AG09309 (cell line): ENCODE measurements at regions not wholly inside any gene's neighbourhood (a gene's known extent, or its start where the extent isn't known, plus 50 kb on each side); places are given as distances from the start of the nearest gene placed in this dataset.
A peak's percentile ranks its signal among the peaks of the same experiment; 100 is the strongest.

Source experiments
- DNase-seq: peaks from one replicate; pipeline ENCODE4 v3.0.0-alpha.2; 2010; ENCODE audit warnings: low read depth
- H3K4me3 ChIP-seq: 2 replicates; pipeline ENCODE4 v1.5.1; 2011; ENCODE audit warnings: mild to moderate bottlenecking, low read depth, low read length, moderate library complexity; ENCODE audit not compliant: control insufficient read depth
- CTCF ChIP-seq: IDR thresholded peaks from 2 replicates; pipeline ENCODE4 v1.5.1; 2011; ENCODE audit warnings: mild to moderate bottlenecking, low read depth, low read length, inconsistent platforms; ENCODE audit not compliant: insufficient read depth, control insufficient read depth; ENCODE audit errors: missing control alignments

- TF ChIP-seq CTCF, result peak; percentile 57
- no peak overlapping the region for H3K4me3 ChIP-seq
- DNase-seq, result peak; percentile 16
Measured at GRCh38 chr14:60349663-60350365, 100.8 kb downstream of the PPM1A start.

GRCh38 chr14:60350366-60350720, 101.3 kb downstream of the PPM1A start:
- TF ChIP-seq CTCF, result no peak
- DNase-seq, result no peak
- H3K4me3 ChIP-seq, result no peak overlapping the region

GRCh38 chr14:60353420-60353819, 104.4 kb downstream of the PPM1A start:
- TF ChIP-seq CTCF, result no peak
- DNase-seq, result no peak
- H3K4me3 ChIP-seq, result no peak overlapping the region

DNA sequence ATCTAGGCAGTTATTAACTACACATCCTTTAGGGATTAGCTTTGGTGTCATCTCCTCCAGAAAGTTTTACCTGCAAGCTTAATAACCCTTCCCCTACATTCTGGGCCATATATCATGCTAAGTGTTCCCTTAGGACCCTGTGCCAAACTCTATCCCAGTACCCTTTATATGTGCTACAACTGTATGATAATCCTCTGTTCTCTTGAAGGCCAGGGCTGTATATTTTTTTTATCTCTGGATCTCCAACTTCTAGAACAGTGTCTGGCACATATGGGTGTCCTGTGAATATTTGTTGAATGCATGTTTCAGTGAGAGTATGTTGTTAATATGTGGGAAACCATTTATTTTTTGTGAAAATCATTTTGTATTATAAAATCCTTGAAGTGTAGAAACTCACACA, 106.7 kb downstream of the PPM1A start:
- no peak overlapping the region for H3K4me3 ChIP-seq
- TF ChIP-seq CTCF, result no peak
- no peak for DNase-seq

DNA sequence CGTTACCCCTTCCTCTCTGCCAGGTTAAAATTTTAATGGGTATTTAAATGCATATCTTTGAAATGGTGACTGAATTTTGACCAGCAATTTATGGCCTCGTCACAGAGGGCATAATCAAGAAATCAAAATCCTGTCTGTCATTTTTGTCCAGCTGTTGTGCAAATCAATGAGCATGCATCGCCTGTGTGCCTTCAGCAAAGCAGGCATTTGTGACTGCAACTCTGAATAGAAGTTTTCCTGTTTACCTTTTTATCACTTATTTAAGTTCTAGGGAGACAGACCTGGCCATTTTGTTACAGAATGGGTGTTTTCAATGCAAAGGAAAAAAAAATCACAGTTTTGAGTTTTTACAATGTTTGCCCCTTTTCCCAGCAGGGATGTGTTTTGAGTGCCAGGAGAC, 107.4 kb downstream of the PPM1A start:
- no peak for DNase-seq
- TF ChIP-seq CTCF, result no peak
- no peak overlapping the region for H3K4me3 ChIP-seq

- H3K4me3 ChIP-seq, result no peak overlapping the region
- no peak for DNase-seq
Measured at GRCh38 chr14:60356906-60357550, 108.0 kb downstream of the PPM1A start.

More at GRCh38 chr14:60356906-60357550, 108.0 kb downstream of the PPM1A start:
- TF ChIP-seq CTCF, result no peak
